ENCODE measurements at regions not wholly inside any gene's neighbourhood (a gene's known extent, or its start where the extent isn't known, plus 50 kb on each side); places are given as distances from the start of the nearest gene placed in this dataset.

DNA sequence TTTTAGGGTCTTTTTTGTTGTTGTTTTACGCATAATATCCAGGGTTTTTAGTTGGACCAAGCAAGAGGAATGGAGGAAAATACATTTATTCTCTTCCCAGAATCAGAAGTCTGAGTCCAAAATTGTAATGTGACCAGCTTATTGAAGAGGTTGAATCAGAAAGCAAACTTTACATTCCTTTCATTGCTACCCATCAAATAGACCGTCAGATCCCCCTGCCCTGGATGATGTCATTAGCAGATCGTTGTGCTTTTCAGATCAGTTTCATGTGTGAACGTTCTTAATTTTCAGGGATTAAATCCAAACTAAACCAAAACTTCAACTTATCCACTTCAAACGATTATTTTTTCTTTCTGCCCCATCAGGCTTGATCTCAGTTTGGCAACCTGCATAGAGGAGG is 85.7 kb upstream of the NGF start:
- Histone ChIP-seq H3K27ac (no peak overlapping the region), H3K27me3 (no peaks in the 10 kb centered on the region), H3K36me3 (no peaks in the 10 kb centered on the region), H3K4me3 (no peak overlapping the region), H3K4me1 (no peaks in the 10 kb centered on the region), H3K9me3 (no peaks in the 10 kb centered on the region)
- no peak for DNase-seq (ENCODE audit: low spot score in 2 of 2)
- 31 to 33% methylated on average over 5 of the region's 5 CpGs for WGBS, 2 donors
- TF ChIP-seq, protein P1, sequence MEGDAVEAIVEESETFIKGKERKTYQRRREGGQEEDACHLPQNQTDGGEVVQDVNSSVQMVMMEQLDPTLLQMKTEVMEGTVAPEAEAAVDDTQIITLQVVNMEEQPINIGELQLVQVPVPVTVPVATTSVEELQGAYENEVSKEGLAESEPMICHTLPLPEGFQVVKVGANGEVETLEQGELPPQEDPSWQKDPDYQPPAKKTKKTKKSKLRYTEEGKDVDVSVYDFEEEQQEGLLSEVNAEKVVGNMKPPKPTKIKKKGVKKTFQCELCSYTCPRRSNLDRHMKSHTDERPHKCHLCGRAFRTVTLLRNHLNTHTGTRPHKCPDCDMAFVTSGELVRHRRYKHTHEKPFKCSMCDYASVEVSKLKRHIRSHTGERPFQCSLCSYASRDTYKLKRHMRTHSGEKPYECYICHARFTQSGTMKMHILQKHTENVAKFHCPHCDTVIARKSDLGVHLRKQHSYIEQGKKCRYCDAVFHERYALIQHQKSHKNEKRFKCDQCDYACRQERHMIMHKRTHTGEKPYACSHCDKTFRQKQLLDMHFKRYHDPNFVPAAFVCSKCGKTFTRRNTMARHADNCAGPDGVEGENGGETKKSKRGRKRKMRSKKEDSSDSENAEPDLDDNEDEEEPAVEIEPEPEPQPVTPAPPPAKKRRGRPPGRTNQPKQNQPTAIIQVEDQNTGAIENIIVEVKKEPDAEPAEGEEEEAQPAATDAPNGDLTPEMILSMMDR (IDR thresholded peaks at IDR 0.05): no peak
- TF ChIP-seq EP300 (IDR thresholded peaks at IDR 0.05) (no peak), POLR2A (IDR thresholded peaks at IDR 0.05) (no peak)

DNA sequence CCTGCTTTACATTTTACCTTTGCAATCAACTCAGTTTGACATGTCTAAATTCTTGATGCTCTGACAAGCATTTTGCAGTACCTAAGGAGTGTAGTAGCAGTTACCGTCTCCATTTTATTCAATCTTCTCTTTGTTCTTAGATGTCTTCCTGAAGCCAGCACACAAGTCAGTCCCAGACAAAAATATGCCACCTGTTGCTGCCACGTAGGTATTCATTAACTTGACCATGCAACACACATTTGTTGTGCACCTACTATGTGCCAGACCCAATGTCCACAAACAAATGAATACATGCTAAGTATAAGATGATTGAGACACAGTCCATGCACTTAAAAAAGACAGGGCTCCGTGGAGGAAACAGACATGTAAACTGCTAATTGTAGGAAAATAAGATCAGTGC is 81.5 kb upstream of the NGF start:
- DNase-seq (ENCODE audit: low spot score in 2 of 2): no peak
- Histone ChIP-seq H3K4me1 (no peaks in the 10 kb centered on the region), H3K4me3 (no peak overlapping the region), H3K27me3 (no peaks in the 10 kb centered on the region), H3K9me3 (no peaks in the 10 kb centered on the region), H3K27ac (no peak overlapping the region), H3K36me3 (no peaks in the 10 kb centered on the region)
- TF ChIP-seq POLR2A (IDR thresholded peaks at IDR 0.05): no peak
- TF ChIP-seq, protein P1 (IDR thresholded peaks at IDR 0.05): no peak
- no peak for TF ChIP-seq EP300 (IDR thresholded peaks at IDR 0.05)
- WGBS, 2 donors: 55 to 59% methylated on average over 3 of the region's 3 CpGs

DNA sequence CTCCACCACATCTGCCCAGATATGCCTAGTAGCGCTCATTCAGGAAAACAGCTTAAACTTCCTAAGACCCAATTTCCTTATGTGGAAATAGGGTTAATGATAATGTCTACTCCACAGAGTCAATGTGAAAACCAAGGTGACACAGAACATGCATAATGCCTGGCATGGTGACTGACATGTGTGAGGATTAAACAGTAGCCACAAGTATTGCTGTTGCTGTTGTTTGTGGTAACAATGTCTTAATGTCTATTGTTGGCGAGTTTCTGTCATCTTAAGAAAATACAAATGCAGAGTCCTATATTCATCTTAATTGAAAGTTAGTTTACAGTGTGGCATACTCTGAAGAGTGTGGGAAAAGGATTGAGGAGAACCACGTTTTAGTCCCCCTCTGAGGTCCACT is 75.6 kb upstream of the NGF start:
- WGBS, 2 donors: 86 to 89% methylated on average over 3 of the region's 3 CpGs
- H3K27ac ChIP-seq: no peak overlapping the region

DNA sequence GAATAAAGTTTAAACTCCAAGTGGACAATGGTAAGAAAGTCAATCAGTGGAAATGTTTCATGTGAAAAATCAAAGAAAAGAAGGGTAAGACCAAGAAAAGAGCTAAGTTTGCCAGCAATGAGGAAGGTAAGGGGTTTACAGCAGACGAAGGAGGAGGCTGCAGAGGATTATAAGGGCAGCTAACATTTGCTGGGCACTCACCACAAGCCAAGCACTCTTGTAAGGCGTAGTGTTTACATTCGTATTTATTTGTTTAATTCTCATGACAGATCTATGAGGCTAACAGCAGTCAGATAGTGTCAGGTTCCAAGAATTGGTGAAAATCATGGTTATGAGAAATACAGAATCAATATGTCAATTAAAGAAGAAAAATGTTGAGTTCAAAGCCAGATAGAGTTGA is 75.2 kb upstream of the NGF start:
- no peak for DNase-seq (ENCODE audit: low spot score in 2 of 2)
- H3K36me3 ChIP-seq: no peaks in the 10 kb centered on the region
- H3K27me3 ChIP-seq: no peaks in the 10 kb centered on the region
- TF ChIP-seq, protein P1 (IDR thresholded peaks at IDR 0.05): no peak
- TF ChIP-seq POLR2A (IDR thresholded peaks at IDR 0.05) (no peak), EP300 (IDR thresholded peaks at IDR 0.05) (no peak)
- H3K4me3 ChIP-seq: no peak overlapping the region
- no peak overlapping the region for H3K27ac ChIP-seq
- WGBS, 2 donors: 90 to 91% methylated on average over 3 of the region's 3 CpGs
- peaks cover 0 to 14% (median 0%) of the 10 kb centered on the region in 4 donors for H3K4me1 ChIP-seq
- H3K9me3 ChIP-seq: no peaks in the 10 kb centered on the region

More for the DNA sequence above, 75.6 kb upstream of the NGF start:
- H3K9me3 ChIP-seq: no peaks in the 10 kb centered on the region
- TF ChIP-seq EP300 (IDR thresholded peaks at IDR 0.05): no peak
- no peak for TF ChIP-seq POLR2A (IDR thresholded peaks at IDR 0.05)
- TF ChIP-seq, protein P1 (IDR thresholded peaks at IDR 0.05): no peak
- no peaks in the 10 kb centered on the region for H3K27me3 ChIP-seq
- peaks cover 0 to 14% (median 0%) of the 10 kb centered on the region in 4 donors for H3K4me1 ChIP-seq
- H3K4me3 ChIP-seq: no peak overlapping the region
- no peaks in the 10 kb centered on the region for H3K36me3 ChIP-seq
- no peak for DNase-seq (ENCODE audit: low spot score in 2 of 2)

DNA sequence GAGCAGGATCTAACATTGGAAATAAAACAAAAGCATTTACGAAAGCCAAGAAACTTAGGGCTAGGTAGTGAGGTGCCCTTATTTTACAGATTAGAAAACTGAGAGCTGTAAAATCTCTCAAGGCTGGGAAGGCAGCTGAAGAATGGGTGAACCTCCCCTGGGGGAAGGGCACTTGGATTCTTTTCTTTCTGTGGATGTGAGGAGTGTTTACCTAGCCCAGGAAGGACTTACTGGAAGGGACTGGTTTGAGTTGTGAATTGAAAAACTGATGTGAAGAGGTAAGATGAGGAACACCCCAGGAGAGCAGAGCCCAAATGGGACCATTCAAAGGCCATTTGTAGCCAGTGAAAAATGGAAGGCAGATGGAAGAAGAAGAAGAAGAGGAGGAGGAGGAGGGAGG is 74.7 kb upstream of the NGF start:
- TF ChIP-seq, protein P1 (IDR thresholded peaks at IDR 0.05): no peak
- TF ChIP-seq POLR2A (IDR thresholded peaks at IDR 0.05): no peak
- no peak for TF ChIP-seq EP300 (IDR thresholded peaks at IDR 0.05)
- 100% methylated on average over 1 of the region's 1 CpG for WGBS, 2 donors
- no peak for DNase-seq (ENCODE audit: low spot score in 2 of 2)

More for the DNA sequence above, 74.7 kb upstream of the NGF start:
- no peaks in the 10 kb centered on the region for H3K27me3 ChIP-seq
- no peaks in the 10 kb centered on the region for H3K36me3 ChIP-seq
- H3K4me1 ChIP-seq: peaks cover 0 to 14% (median 0%) of the 10 kb centered on the region in 4 donors
- no peak overlapping the region for H3K27ac ChIP-seq
- no peaks in the 10 kb centered on the region for H3K9me3 ChIP-seq
- H3K4me3 ChIP-seq: no peak overlapping the region
